H1 (cell line): ENCODE measurements at regions not wholly inside any gene's neighbourhood (a gene's known extent, or its start where the extent isn't known, plus 50 kb on each side); places are given as distances from the start of the nearest gene placed in this dataset.

Source experiments
- CTCF ChIA-PET: fragments of 300-600 bp; sonication (Branson Sonifier 250); formaldehyde crosslinking; loops from one replicate; lab custom pipeline; 2021; ENCODE audit not compliant: partially characterized antibody; lab: Charles Lee
- POLR2A ChIA-PET: fragments of 300-600 bp; sonication (Branson Sonifier 250); formaldehyde crosslinking; loops from one replicate; lab custom pipeline; 2021; ENCODE audit warnings: inconsistent platforms; ENCODE audit not compliant: partially characterized antibody; lab: Charles Lee
- DNase-seq, 2 experiments: peaks; one replicate each; pipeline versions ENCODE4 v3.0.0 to v3.0.0-alpha.2; 2010 to 2022; ENCODE audit warnings: low spot score in 2 of 2, low read depth in 1 of 2, mixed read lengths in 1 of 2
- FAIRE-seq: peaks from 2 replicates; lab custom pipeline; 2011; peaks lifted over from hg19 to GRCh38; lab: Jason Lieb, UNC
- H2AFZ ChIP-seq: 2 replicates; pipeline ENCODE4 v1.8.1; 2012; ENCODE audit warnings: low read length, inconsistent platforms
- H2AK5ac ChIP-seq: 2 replicates; pipeline ENCODE4 v1.6.1; 2013; ENCODE audit warnings: low read depth, low read length
- H2BK120ac ChIP-seq: replicated peaks from 2 replicates; pipeline ENCODE3; 2013; ENCODE audit warnings: low read depth, low read length, inconsistent platforms
- H2BK12ac ChIP-seq: 2 replicates; pipeline ENCODE4 v1.6.1; 2013; ENCODE audit warnings: low read depth, low read length
- H2BK15ac ChIP-seq: 2 replicates; pipeline ENCODE4 v1.6.1; 2013; ENCODE audit warnings: low read length
- H2BK20ac ChIP-seq: 2 replicates; pipeline ENCODE4 v1.6.1; 2013; ENCODE audit warnings: low read length
- H2BK5ac ChIP-seq: 2 replicates; pipeline ENCODE4 v1.6.1; 2013; ENCODE audit warnings: low read depth, low read length
- H3K14ac ChIP-seq: 2 replicates; pipeline ENCODE4 v1.6.1; 2013; ENCODE audit warnings: inconsistent platforms; ENCODE audit not compliant: insufficient read length
- H3K18ac ChIP-seq: 2 replicates; pipeline ENCODE4 v1.6.1; 2013; ENCODE audit warnings: low read length; ENCODE audit errors: extremely low read depth
- H3K23ac ChIP-seq: 2 replicates; pipeline ENCODE4 v1.6.1; 2013; ENCODE audit warnings: inconsistent platforms; ENCODE audit not compliant: insufficient read length
- H3K23me2 ChIP-seq: 2 replicates; pipeline ENCODE4 v1.6.1; 2013; ENCODE audit warnings: low read depth, low read length
- H3K27ac ChIP-seq: 2 replicates; pipeline ENCODE4 v1.6.1; 2011; ENCODE audit warnings: low read depth, low read length, inconsistent platforms
- H3K27me3 ChIP-seq, 4 experiments: replicated peaks in 1 of 4; 1 replicate in 1 of 4; 2 replicates in 3 of 4; pipeline versions ENCODE4 v1.6.1 to v1.8.1; 2011 to 2013; ENCODE audit warnings: low read length in 3 of 4, mild to moderate bottlenecking in 3 of 4, inconsistent platforms in 2 of 4, mixed read lengths in 2 of 4, moderate library complexity in 1 of 4; ENCODE audit not compliant: control insufficient read depth in 3 of 4, insufficient read depth in 3 of 4; ENCODE audit errors: extremely low read depth in 1 of 4
- H3K36me3 ChIP-seq, 4 experiments: 2 replicates each; pipeline versions ENCODE4 v1.6.1 to v1.8.1; 2011 to 2013; ENCODE audit warnings: mild to moderate bottlenecking in 4 of 4, low read length in 3 of 4, moderate library complexity in 2 of 4, control low read depth in 1 of 4, inconsistent platforms in 1 of 4; ENCODE audit not compliant: insufficient read depth in 4 of 4, control insufficient read depth in 2 of 4
- H3K4ac ChIP-seq: replicated peaks from 2 replicates; pipeline ENCODE3; 2013; ENCODE audit warnings: low read length, low read depth, mixed read lengths, inconsistent platforms; ENCODE audit not compliant: insufficient read length
- H3K4me1 ChIP-seq, 4 experiments: replicated peaks in 1 of 4; 1 replicate in 1 of 4; 2 replicates in 3 of 4; pipeline versions ENCODE4 v1.6.1 to v1.8.1; 2011 to 2013; ENCODE audit warnings: low read length in 3 of 4, inconsistent platforms in 2 of 4, mixed read lengths in 1 of 4; ENCODE audit not compliant: insufficient read depth in 4 of 4, control insufficient read depth in 3 of 4
- H3K4me2 ChIP-seq, 2 experiments: 2 replicates each; pipeline versions ENCODE4 v1.6.1 to v1.8.1; 2011 to 2013; ENCODE audit warnings: low read depth in 2 of 2, low read length in 2 of 2, control low read depth in 1 of 2, inconsistent platforms in 1 of 2, mild to moderate bottlenecking in 1 of 2; ENCODE audit not compliant: insufficient read depth in 1 of 2
- H3K4me3 ChIP-seq, 4 experiments: fragments of 200-600, 300-600 bp in 1 of 4; sonication (generic), shearing (Covaris generic), sonication (Bioruptor Twin) in 1 of 4; 2 replicates each; pipeline versions ENCODE4 v1.5.1 to v1.8.1; 2011 to 2016; ENCODE audit warnings: low read length in 4 of 4, low read depth in 3 of 4, control low read depth in 2 of 4, inconsistent platforms in 2 of 4, mild to moderate bottlenecking in 2 of 4, mixed read lengths in 1 of 4, moderate library complexity in 1 of 4; ENCODE audit not compliant: insufficient read depth in 2 of 4; ENCODE audit errors: extremely low read depth in 1 of 4
- H3K56ac ChIP-seq: replicated peaks from 2 replicates; pipeline ENCODE3; 2013; ENCODE audit warnings: low read depth, mild to moderate bottlenecking, mixed read lengths, low read length, inconsistent platforms; ENCODE audit not compliant: insufficient read length
- H3K79me1 ChIP-seq: 2 replicates; pipeline ENCODE4 v1.6.1; 2013; ENCODE audit warnings: low read depth, low read length, control low read depth
- H3K79me2 ChIP-seq, 2 experiments: 2 replicates each; pipeline versions ENCODE4 v1.6.1 to v1.8.1; 2012 to 2013; ENCODE audit warnings: low read length in 2 of 2, mild to moderate bottlenecking in 2 of 2, inconsistent platforms in 1 of 2; ENCODE audit not compliant: insufficient read depth in 2 of 2, control insufficient read depth in 1 of 2
- H3K9ac ChIP-seq, 4 experiments: replicated peaks in 1 of 4; 1 replicate in 1 of 4; 2 replicates in 3 of 4; pipeline versions ENCODE4 v1.6.1 to v1.8.1; 2011 to 2013; ENCODE audit warnings: low read depth in 3 of 4, low read length in 3 of 4, control low read depth in 2 of 4, mild to moderate bottlenecking in 2 of 4, moderate library complexity in 2 of 4, inconsistent platforms in 1 of 4; ENCODE audit errors: extremely low read depth in 1 of 4
- H3K9me3 ChIP-seq, 2 experiments: 2 replicates each; pipeline versions ENCODE4 v1.6.1 to v1.8.1; 2012 to 2013; ENCODE audit warnings: mild to moderate bottlenecking in 2 of 2, moderate library complexity in 2 of 2, control low read depth in 1 of 2, inconsistent platforms in 1 of 2, low read depth in 1 of 2, low read length in 1 of 2, mixed read lengths in 1 of 2; ENCODE audit not compliant: insufficient read depth in 2 of 2
- H4K20me1 ChIP-seq, 2 experiments: replicated peaks in 1 of 2; 2 replicates each; pipeline versions ENCODE3 to v1.8.1; 2011 to 2013; ENCODE audit warnings: inconsistent platforms in 2 of 2, low read length in 2 of 2, mild to moderate bottlenecking in 1 of 2; ENCODE audit not compliant: insufficient read depth in 2 of 2, control insufficient read depth in 1 of 2
- H4K5ac ChIP-seq: 2 replicates; pipeline ENCODE4 v1.6.1; 2013; ENCODE audit warnings: low read length, low read depth, mixed read lengths, inconsistent platforms; ENCODE audit not compliant: insufficient read length
- H4K8ac ChIP-seq: 2 replicates; pipeline ENCODE4 v1.8.0; 2013; ENCODE audit warnings: mild to moderate bottlenecking, moderate library complexity, low read length, inconsistent platforms; ENCODE audit not compliant: insufficient read depth; ENCODE audit errors: extremely low read depth
- H4K91ac ChIP-seq: replicated peaks from 2 replicates; pipeline ENCODE3; 2013; ENCODE audit warnings: low read length, mixed read lengths, inconsistent platforms; ENCODE audit not compliant: insufficient read length
- BCL11A ChIP-seq, 2 experiments: IDR thresholded peaks; one replicate each; pipeline ENCODE4 v1.6.1; 2011; ENCODE audit warnings: low read depth in 2 of 2, low read length in 2 of 2, mild to moderate bottlenecking in 2 of 2
- BRCA1 ChIP-seq: IDR thresholded peaks from 2 replicates; pipeline ENCODE4 v1.6.1; 2012; ENCODE audit warnings: low read depth, low read length, improper control_type of control experiment
- CHD2 ChIP-seq: IDR thresholded peaks from 2 replicates; pipeline ENCODE4 v1.6.1; 2012; ENCODE audit warnings: low read length, improper control_type of control experiment
- CREB1 ChIP-seq: IDR thresholded peaks from 2 replicates; pipeline ENCODE4 v1.6.1; 2012; ENCODE audit warnings: inconsistent platforms
- GTF2F1 ChIP-seq: IDR thresholded peaks from 2 replicates; pipeline ENCODE4 v1.6.1; 2012; ENCODE audit warnings: low read depth, low read length, improper control_type of control experiment, borderline replicate concordance
- JUN ChIP-seq: IDR thresholded peaks from 2 replicates; pipeline ENCODE4 v1.6.1; 2011; ENCODE audit warnings: low read depth, mild to moderate bottlenecking, improper control_type of control experiment, low read length
- POLR2AphosphoS5 ChIP-seq: IDR thresholded peaks from 2 replicates; pipeline ENCODE4 v1.6.1; 2011; ENCODE audit warnings: low read depth, low read length
- RFX5 ChIP-seq: IDR thresholded peaks from 2 replicates; pipeline ENCODE4 v1.6.1; 2011; ENCODE audit warnings: low read depth, low read length, improper control_type of control experiment, borderline replicate concordance
- RNF2 ChIP-seq: fragments of 200-900, 300-1000 bp; sonication (generic); IDR thresholded peaks from 2 replicates; pipeline ENCODE4 v1.7.1; 2016; ENCODE audit warnings: borderline replicate concordance, low read depth, mild to moderate bottlenecking, antibody characterized with exemption, low read length; ENCODE audit not compliant: poor library complexity, severe bottlenecking; ENCODE audit errors: missing control alignments
- SIRT6 ChIP-seq: IDR thresholded peaks from one replicate; pipeline ENCODE4 v1.7.1; 2012; ENCODE audit warnings: low read length, inconsistent platforms
- TAF7 ChIP-seq: optimal IDR thresholded peaks from 2 replicates; pipeline ENCODE3; 2011; ENCODE audit warnings: low read depth, mild to moderate bottlenecking, inconsistent platforms, low read length, moderate library complexity, borderline replicate concordance
- TEAD4 ChIP-seq: IDR thresholded peaks from 2 replicates; pipeline ENCODE4 v1.6.1; 2012; ENCODE audit warnings: low read depth, low read length, inconsistent platforms, mixed read lengths
- YY1 ChIP-seq: IDR thresholded peaks from 2 replicates; pipeline ENCODE4 v1.6.1; 2011; ENCODE audit warnings: low read depth, mild to moderate bottlenecking, low read length
- WGBS, 2 experiments: shearing (Covaris generic) in 1 of 2; methylation state at CpG; one replicate each; pipeline versions ENCODE4 v1.1.6 to v1.1.7; 2013 to 2015; ENCODE audit warnings: low lambda C conversion rate in 2 of 2, mixed read lengths in 2 of 2, inconsistent platforms in 1 of 2, low coverage in 1 of 2, missing lambda C conversion rate in 1 of 2; ENCODE audit not compliant: insufficient replicate concordance in 2 of 2, insufficient coverage in 1 of 2, insufficient read length in 1 of 2; ENCODE audit errors: extremely low coverage in 1 of 2, missing lambda C conversion rate in 1 of 2; 5-methylcytosine and 5-hydroxymethylcytosine counted together
- TF ChIP-seq, protein P1 (sequence below): IDR thresholded peaks from 2 replicates; pipeline ENCODE4 v1.6.1; 2012; ENCODE audit warnings: low read length, inconsistent platforms

DNA sequence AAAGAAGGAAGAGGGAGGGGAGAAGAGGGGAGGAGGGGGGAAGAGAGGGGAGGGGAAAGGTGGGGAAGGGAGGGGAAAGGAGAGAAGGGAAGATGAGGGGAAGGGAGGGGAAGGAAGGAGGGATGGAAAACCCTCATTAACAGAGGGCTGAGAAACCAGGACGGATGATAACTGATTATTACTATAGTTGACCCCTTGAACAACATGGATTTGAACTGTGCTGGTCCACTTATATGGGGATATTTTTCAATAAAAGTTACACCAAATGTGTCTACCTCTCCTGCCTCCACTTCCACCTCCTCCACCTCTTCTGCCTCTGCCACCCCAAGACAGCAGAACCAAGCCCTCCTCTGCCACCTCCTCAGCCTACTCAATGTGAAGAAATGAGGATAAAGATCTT lies 184.1 kb upstream of the ARID1B start:
- no peak overlapping the region for H3K4me2 ChIP-seq
- no peaks in the 10 kb centered on the region for H3K27me3 ChIP-seq
- H3K27ac ChIP-seq: no peak overlapping the region
- H2BK5ac ChIP-seq: no peak overlapping the region
- no peaks in the 10 kb centered on the region for H4K20me1 ChIP-seq
- ChIA-PET POLR2A (no interaction called here), CTCF (no interaction called here)
- no peaks in the 10 kb centered on the region; a peak in 1 of 8 replicates for H3K36me3 ChIP-seq
- H3K18ac ChIP-seq: no peak overlapping the region
- no peak overlapping the region for H3K9ac ChIP-seq
- no peak overlapping the region for H3K4ac ChIP-seq
- H4K8ac ChIP-seq: no peak overlapping the region
- H2BK15ac ChIP-seq: no peak overlapping the region
- H3K23ac ChIP-seq: no peak overlapping the region
- H3K56ac ChIP-seq: no peak overlapping the region
- H3K14ac ChIP-seq: no peak overlapping the region
- H2AFZ ChIP-seq: no peak overlapping the region
- H3K79me2 ChIP-seq: no peaks in the 10 kb centered on the region
- H3K23me2 ChIP-seq: no peaks in the 10 kb centered on the region
- no peak overlapping the region for H4K91ac ChIP-seq
- no peak overlapping the region for H2AK5ac ChIP-seq
- H4K5ac ChIP-seq: no peak overlapping the region
- H3K4me1 ChIP-seq: no peaks in the 10 kb centered on the region
- FAIRE-seq (no peak), DNase-seq (no peak)
- 60% methylated on average over 1 of the region's 1 CpG; no CpG with 5 or more reads in 1 of the 2 experiments for WGBS, 2 experiments
- H2BK20ac ChIP-seq: no peak overlapping the region
- H2BK12ac ChIP-seq: no peak overlapping the region
- H2BK120ac ChIP-seq: no peak overlapping the region
- no peak overlapping the region for H3K4me3 ChIP-seq
- H3K79me1 ChIP-seq: no peaks in the 10 kb centered on the region
- no peaks in the 10 kb centered on the region for H3K9me3 ChIP-seq
- TF ChIP-seq SIRT6: no peak
- no peak for TF ChIP-seq BCL11A (IDR thresholded peaks at IDR 0.05; ENCODE audit: low read depth in 2 of 2, low read length in 2 of 2)
- TF ChIP-seq TEAD4: no peak
- TF ChIP-seq CREB1: no peak
- no peak for TF ChIP-seq TAF7
- TF ChIP-seq GTF2F1: no peak
- TF ChIP-seq RNF2: no peak
- TF ChIP-seq CHD2: no peak
- TF ChIP-seq JUN: no peak
- TF ChIP-seq BRCA1: no peak
- no peak for TF ChIP-seq RFX5
- TF ChIP-seq POLR2AphosphoS5: no peak
- TF ChIP-seq, protein P1, sequence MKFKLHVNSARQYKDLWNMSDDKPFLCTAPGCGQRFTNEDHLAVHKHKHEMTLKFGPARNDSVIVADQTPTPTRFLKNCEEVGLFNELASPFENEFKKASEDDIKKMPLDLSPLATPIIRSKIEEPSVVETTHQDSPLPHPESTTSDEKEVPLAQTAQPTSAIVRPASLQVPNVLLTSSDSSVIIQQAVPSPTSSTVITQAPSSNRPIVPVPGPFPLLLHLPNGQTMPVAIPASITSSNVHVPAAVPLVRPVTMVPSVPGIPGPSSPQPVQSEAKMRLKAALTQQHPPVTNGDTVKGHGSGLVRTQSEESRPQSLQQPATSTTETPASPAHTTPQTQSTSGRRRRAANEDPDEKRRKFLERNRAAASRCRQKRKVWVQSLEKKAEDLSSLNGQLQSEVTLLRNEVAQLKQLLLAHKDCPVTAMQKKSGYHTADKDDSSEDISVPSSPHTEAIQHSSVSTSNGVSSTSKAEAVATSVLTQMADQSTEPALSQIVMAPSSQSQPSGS: no peak
- no peak for TF ChIP-seq YY1
